Liver (tissue), 3 donors: ENCODE measurements at regions not wholly inside any gene's neighbourhood (a gene's known extent, or its start where the extent isn't known, plus 50 kb on each side); places are given as distances from the start of the nearest gene placed in this dataset.

Source experiments
- EGR1 ChIP-seq, 2 donors: IDR thresholded peaks; 2 replicates each; pipeline ENCODE4 v1.6.1; 2016 to 2018; ENCODE audit warnings: antibody characterized with exemption in 2 of 2, low read depth in 2 of 2
- HNF4A ChIP-seq, 2 donors: conservative IDR thresholded peaks; 2 replicates each; pipeline ENCODE4 v1.6.1; 2016; ENCODE audit warnings: antibody characterized with exemption in 2 of 2, mild to moderate bottlenecking in 2 of 2
- JUND ChIP-seq, 2 donors: IDR thresholded peaks; 2 replicates each; pipeline ENCODE4 v1.6.1; 2016; ENCODE audit warnings: antibody characterized with exemption in 2 of 2
- RAD21 ChIP-seq, 2 donors: IDR thresholded peaks; 2 replicates each; pipeline ENCODE4 v1.6.1; 2016; ENCODE audit warnings: antibody characterized with exemption in 2 of 2, mild to moderate bottlenecking in 2 of 2
- SP1 ChIP-seq: IDR thresholded peaks from 2 replicates; pipeline ENCODE4 v1.6.1; 2018; ENCODE audit warnings: antibody characterized with exemption, mild to moderate bottlenecking
- TAF1 ChIP-seq: conservative IDR thresholded peaks from 2 replicates; pipeline ENCODE4 v1.6.1; 2016; ENCODE audit warnings: antibody characterized with exemption, mild to moderate bottlenecking
- YY1 ChIP-seq: IDR thresholded peaks from 2 replicates; pipeline ENCODE4 v1.6.1; 2016; ENCODE audit warnings: antibody characterized with exemption, mild to moderate bottlenecking
- TF ChIP-seq, protein P1 (sequence below): IDR thresholded peaks from 2 replicates; pipeline ENCODE4 v1.6.1; 2016; ENCODE audit warnings: antibody characterized with exemption, mild to moderate bottlenecking
- TF ChIP-seq, protein P2 (sequence below): fragments of 150-350 bp; IDR thresholded peaks from 2 replicates; pipeline ENCODE4 v1.5.1; 2017; ENCODE audit warnings: improper control_type of control experiment, low read depth, low read length; ENCODE audit not compliant: missing input control
- donor health status: healthy.
- donor health status: healthy.

- TF ChIP-seq, protein P1, sequence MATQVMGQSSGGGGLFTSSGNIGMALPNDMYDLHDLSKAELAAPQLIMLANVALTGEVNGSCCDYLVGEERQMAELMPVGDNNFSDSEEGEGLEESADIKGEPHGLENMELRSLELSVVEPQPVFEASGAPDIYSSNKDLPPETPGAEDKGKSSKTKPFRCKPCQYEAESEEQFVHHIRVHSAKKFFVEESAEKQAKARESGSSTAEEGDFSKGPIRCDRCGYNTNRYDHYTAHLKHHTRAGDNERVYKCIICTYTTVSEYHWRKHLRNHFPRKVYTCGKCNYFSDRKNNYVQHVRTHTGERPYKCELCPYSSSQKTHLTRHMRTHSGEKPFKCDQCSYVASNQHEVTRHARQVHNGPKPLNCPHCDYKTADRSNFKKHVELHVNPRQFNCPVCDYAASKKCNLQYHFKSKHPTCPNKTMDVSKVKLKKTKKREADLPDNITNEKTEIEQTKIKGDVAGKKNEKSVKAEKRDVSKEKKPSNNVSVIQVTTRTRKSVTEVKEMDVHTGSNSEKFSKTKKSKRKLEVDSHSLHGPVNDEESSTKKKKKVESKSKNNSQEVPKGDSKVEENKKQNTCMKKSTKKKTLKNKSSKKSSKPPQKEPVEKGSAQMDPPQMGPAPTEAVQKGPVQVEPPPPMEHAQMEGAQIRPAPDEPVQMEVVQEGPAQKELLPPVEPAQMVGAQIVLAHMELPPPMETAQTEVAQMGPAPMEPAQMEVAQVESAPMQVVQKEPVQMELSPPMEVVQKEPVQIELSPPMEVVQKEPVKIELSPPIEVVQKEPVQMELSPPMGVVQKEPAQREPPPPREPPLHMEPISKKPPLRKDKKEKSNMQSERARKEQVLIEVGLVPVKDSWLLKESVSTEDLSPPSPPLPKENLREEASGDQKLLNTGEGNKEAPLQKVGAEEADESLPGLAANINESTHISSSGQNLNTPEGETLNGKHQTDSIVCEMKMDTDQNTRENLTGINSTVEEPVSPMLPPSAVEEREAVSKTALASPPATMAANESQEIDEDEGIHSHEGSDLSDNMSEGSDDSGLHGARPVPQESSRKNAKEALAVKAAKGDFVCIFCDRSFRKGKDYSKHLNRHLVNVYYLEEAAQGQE, result no peak
- TF ChIP-seq RAD21 (IDR thresholded peaks at IDR 0.05) (no peak), JUND (IDR thresholded peaks at IDR 0.05) (no peak), SP1 (no peak), HNF4A (conservative IDR thresholded peaks at IDR 0.05) (no peak), EGR1 (IDR thresholded peaks at IDR 0.05; ENCODE audit: low read depth in 2 of 2) (no peak), YY1 (no peak), TAF1 (no peak)
- TF ChIP-seq, protein P2, sequence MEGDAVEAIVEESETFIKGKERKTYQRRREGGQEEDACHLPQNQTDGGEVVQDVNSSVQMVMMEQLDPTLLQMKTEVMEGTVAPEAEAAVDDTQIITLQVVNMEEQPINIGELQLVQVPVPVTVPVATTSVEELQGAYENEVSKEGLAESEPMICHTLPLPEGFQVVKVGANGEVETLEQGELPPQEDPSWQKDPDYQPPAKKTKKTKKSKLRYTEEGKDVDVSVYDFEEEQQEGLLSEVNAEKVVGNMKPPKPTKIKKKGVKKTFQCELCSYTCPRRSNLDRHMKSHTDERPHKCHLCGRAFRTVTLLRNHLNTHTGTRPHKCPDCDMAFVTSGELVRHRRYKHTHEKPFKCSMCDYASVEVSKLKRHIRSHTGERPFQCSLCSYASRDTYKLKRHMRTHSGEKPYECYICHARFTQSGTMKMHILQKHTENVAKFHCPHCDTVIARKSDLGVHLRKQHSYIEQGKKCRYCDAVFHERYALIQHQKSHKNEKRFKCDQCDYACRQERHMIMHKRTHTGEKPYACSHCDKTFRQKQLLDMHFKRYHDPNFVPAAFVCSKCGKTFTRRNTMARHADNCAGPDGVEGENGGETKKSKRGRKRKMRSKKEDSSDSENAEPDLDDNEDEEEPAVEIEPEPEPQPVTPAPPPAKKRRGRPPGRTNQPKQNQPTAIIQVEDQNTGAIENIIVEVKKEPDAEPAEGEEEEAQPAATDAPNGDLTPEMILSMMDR, result no peak
Measured at GRCh38 chr4:32136081-32136787, 1416.1 kb downstream of the PCDH7 start.
